Activated CD8-positive, alpha-beta memory T cell treated with anti-CD3 and anti-CD28 coated beads for 24 hours (primary cell): ENCODE measurements at regions not wholly inside any gene's neighbourhood (a gene's known extent, or its start where the extent isn't known, plus 50 kb on each side); places are given as distances from the start of the nearest gene placed in this dataset.

ENCODE experiments used
- DNase-seq: peaks from one replicate; pipeline ENCODE4 v3.0.0-alpha.2; 2020

DNA sequence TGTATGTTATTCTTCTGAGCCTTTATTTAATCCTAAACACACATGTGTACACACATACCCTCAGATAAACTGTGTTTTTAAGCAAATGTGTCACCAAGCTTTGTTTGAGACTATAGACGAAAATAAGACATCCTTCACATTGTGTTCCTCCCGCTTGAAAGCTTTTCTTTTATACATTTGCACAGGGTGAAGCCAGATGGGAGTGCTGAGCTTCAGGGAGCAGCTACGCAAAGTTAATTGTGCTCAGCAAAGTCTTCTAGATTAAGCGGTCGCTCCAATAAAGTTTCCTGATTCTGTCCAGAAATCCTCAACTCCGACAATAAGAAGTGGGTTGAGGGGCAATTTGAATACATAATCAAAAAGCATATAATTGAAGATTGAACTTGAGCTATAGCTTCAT, 117.2 kb upstream of the ARGLU1 start:
- DNase-seq: no peak

DNA sequence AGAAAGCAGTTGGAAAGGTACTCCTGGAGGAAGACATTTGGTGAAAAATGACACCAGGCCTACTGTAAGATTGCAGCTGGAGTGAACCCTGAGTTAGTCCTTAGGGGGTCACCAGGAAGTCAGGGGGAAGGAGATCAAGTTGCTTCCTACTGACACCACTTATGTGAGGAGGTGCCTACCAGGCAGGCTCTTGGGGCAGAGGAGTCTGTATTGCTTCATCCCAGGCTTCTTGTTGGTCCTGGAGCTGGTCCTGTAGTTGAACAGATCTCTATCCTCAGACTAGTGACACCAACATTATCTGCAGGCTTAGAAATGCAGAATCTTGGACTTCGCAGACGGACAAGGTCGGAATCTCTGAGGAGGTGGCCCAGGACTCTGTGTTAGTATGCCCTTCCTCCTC, 116.0 kb upstream of the ARGLU1 start:
- no peak for DNase-seq

DNA sequence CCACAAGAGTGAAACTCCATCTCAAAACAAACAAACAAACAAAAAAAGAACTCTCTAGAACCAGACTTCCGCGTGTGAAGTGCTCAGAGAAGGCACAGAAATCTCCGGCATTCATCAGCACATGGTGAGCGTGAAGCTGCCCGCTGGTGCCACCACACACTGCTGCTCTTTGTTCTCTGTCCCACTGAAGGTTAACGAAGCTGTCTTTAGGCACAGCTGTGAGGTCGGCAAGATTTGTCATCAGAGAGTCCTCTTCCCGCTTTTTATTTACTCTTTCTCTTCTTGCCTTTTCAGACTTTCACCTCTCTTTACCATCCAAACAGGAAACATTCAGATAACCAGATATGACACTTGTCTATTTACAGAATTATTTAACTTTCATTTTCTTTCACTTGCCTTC, 115.2 kb upstream of the ARGLU1 start:
- DNase-seq: no peak

DNA sequence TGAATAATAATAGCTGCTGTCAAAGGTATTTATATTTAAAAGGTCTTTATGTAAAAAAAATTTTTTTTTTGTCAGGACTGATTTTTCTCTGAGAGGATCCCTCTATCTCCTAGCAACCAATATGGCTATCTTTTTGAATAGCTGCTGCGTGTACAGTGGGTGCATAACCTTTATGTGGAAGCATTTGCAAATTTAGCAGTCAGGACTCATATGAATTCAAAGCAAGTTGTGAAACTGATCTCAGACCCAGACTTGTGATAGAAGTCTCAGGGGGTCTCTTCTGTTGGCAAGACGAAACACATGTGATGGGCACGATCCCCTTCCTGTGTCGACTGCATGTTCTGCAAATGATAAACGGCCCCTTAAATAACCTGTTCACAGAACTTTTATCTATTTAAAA, 114.1 kb upstream of the ARGLU1 start:
- DNase-seq: no peak

DNA sequence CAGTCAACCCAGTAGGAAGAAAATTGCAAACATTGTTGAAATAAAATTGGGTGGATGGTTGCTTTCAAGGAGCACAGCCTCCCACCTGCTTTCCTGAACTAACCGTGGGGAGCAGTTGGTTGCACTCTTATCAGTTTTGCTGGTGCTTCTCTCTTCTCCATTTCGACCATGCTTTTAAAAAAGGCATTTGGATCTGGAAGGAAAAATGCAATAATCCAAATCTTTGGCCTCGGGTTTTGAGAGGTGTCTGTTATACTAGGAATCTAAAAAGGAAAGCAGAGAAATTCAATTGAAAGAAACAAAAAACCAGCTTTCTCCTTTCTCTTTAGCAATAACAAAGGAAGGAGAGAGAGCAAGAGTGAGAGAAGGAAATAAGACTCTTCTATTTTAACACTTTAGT, 113.6 kb upstream of the ARGLU1 start:
- no peak for DNase-seq

DNA sequence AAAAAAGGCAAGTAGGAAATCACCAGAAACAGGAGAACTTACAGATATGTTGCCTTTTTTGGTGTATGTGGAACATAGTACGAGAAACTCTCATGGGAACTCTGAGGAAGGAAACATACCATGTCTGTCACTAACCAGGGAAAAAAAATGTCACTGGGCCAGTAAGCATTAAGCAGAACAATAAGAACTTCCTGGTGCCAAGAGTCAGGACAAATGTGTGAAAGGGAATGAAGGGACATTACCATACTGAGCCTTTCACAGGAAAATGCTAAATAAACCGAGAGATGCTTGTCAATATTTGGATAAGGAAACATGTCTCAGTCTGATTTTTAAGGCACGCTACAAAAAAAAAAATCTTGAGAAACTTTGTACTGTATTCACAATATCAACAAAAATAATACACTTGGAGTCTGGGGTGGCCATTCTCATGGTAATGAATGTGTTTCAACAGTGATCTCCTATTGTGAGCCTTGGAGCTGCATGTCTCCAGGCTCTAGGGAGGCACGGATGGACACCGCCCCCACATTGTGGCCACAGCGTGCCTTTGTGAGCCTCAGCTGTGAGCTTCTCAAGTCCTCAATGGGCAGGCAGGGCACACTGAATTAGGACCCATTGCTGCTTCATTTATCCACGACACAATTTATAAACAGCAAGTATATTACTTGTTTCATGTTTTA, 113.0 kb upstream of the ARGLU1 start:
- no peak for DNase-seq

DNA sequence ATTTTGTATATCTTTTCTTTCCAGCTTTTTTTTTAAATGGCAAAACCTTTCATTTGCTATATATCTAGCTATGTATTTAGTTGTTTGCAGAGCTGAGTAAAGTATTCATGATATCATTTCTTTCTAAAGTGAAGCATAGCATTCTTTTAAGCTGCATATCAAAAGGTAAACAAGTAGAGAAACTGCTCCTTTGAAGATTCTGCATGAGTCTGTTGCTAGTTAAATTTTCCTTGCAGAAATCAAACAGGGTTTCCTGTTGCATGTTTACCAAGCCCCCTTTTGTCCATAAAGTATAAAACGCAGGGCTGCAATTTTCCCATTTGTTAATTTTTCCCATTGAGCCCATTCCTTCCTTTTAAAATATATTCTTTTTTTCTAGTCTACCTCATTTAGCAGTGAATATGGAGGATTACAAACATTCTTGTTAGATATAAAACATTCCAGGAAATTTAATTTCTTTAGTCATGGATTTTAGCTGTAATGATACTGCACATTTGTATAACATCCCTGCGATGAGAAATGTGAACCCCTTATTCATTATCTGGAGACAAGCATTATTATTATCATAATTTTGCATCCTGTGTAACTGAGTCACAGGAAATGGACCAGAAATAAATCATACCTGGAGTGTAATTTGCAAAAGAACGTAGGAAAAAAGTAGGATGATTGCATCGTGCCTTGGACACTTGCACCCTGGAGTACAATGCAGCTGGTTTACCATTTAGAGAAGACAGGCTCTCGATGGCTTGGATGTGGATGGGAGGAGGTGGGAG, 110.9 kb upstream of the ARGLU1 start:
- no peak for DNase-seq

DNA sequence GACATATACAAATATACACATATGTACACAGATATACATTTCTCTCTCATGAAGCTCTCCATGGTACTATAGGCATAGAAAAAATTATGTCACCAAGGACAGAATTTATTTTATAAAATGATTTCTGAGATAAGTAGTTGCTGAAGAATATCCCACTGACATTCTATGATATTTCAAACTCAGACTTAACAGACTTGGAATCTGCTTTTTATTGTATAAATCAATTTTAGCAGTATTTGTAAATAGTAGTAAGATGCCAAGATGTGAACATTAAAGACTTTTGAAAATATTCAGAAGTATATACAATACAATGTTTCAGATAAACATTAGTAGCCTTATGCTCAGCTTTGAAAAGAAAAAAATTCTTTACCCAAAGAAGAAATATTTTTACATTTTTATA, 107.4 kb upstream of the ARGLU1 start:
- DNase-seq: no peak

DNA sequence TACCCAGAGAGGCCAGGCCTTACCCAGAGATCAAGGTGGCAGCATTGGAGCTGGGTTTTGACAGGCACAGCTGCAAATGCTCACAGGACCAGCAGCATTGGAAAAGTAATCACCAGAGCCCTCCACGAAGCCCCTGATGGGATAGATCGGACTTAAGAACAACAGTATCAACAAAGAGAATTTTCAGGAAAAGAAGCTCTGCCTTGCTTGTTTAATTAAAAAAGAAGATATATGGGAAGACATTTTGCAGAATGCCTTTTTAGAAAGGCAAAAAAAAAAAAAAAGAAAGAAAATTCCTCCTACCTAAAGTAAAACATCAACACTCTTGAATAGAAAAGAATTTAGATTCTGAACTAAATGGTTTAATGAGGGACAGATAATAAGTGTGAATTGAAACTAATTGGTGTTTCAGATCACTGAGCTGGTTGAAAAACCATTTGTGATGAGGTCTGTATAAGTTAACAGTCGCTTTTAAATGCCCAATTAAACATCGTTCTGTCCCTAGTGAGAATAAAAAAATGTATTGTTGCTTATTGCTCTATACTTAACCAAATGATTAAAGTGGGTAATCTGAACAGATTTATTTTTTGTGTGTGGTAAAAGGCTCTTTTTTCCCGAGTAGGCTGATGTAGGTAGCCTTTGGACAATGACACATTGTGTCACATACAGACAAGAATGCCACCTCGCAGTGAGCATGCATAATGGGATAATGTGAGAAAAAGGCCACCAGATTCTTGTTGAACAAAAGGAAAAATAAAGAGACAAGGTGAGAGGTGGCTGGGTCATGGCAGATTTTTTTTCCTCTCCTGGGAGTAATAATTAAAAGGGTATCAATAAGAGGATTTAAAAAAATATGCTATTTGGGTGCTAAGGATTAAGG, 93.0 kb upstream of the ARGLU1 start:
- no peak for DNase-seq

DNA sequence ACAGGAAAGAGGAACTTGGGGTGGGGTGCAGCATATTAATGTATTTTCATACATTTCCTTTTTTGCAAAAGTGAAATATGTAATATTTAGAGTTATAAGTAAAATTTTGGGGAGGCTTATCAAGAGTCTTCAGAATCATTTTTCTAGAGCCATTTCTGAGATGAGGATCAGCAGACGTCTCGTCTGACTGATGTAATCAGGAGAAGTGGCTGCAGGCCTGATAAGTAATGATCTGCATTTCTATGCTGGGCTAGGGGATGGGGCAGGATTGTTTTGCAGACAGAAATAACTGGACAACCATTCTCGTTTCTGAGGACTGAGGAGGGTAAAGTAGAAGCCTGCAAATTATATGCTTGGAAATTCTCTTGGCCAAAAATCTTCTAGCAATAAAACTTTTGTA, 89.2 kb upstream of the ARGLU1 start:
- DNase-seq: no peak

DNA sequence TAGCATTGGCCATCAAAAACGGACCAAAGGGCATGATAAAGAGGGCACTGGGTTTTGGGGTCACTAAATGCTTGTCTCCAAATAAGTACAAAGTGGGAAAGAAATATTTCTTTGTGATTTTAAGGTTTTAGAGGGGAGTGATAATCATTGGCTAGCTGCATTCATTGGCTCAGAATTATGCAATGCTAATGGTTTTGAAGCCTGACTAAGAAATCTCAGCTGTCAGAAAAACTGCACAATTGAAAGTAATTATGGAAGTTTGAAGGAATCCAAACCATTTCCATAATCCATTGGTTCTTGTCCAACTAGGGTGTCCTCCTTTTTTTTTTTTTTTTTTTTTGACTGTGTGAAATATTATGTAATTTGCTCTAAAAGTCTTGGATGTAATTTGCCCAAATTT, 88.2 kb upstream of the ARGLU1 start:
- DNase-seq: no peak

DNA sequence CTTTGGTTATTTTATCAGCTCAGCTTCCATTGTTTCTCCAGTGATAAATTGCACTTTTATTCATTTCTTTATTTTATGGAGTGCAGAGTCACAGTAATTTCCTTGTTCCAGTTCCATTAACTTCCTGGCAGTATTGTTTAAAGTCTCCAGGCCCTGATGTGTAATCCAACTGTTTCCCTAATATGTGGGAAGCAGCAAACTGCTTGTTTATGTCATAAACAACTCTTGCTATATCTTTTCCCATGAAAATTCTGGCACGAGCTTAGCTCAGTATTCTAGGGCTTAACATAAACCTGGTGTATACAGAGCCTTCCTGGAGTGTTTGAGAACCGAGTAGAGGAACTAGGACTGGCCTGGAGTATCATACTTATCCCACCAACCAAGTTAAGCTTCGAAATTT, 83.5 kb upstream of the ARGLU1 start:
- no peak for DNase-seq

DNA sequence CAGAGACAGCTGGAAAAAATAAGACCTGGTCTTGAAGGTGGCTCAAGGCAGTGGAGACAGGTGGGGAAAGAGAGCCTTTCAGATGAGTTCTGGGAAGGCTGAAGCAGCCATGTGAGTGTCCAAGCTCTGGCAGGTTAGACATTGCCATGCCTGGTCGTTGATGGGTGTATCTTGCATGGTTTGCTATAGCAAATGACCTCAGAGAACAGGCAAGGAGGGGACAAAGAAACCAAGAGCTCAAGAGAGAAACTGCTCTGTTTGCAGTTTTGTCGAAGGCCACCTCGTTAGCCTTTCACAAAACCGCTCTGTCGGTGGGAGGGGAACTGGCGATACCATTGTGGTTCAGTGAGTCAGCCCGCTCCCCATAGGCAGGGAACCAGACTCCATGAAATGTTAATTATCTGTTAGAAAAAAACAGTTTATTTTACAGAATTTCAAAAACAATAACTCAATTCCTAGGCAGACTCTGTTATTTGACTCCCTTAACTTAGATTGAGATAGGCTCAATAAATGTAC, 82.8 kb upstream of the ARGLU1 start:
- no peak for DNase-seq

DNA sequence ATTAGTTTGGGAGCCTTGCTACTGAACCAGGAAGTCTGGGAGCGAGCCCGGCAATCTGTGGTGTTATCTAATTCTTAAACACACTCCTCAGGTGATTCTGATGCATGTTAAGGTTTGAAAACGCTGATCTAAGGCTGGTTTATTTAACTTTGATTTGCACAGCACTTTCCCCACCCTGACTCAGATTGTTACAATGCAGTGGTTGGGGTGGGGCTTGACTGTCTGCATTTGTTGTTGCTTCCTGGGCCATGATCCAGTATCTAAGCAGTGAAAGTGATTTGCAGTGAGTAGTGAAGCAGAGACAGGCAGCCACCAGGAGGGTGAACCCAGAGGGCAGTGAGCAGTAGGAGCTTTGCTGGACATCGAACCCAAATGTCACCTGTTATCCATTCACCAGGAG, 81.6 kb upstream of the ARGLU1 start:
- no peak for DNase-seq

DNA sequence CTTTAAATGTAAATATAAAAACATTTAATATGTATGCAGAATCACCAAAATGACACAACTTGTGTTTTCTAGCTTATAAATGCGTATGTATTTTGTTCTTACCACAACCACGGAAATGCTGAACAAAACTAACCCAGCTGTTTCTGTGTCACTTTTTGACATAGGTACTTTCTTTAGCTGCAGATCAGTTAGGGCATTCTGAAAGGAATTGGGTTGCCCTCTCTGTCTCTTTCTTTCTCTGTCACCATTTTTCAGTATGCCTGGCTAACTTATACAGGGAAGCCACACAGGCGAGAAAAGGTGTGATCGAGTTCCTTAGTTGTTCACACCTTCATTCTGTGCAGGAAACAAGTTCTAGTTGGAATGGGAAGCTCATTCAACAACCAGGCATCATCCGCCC, 72.6 kb upstream of the ARGLU1 start:
- DNase-seq: no peak

DNA sequence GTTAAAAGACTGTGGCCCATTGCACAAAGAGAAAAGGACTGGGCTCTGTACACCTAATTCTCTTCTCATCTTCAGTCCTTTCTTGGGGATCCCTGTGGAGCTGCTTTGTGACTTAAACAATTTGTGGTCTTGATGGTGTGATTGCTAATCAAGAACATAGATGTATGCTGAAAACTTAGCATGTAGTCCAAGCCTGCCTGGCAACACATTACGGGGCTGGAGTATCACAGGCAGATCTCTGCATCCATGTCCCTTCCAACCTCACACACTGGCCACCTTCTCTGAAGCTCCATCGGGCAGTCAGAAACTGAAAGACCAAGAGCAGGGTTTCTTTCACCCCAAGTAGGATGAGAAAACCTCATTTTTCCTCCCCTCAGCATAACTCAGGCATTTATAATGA, 69.6 kb upstream of the ARGLU1 start:
- no peak for DNase-seq

DNA sequence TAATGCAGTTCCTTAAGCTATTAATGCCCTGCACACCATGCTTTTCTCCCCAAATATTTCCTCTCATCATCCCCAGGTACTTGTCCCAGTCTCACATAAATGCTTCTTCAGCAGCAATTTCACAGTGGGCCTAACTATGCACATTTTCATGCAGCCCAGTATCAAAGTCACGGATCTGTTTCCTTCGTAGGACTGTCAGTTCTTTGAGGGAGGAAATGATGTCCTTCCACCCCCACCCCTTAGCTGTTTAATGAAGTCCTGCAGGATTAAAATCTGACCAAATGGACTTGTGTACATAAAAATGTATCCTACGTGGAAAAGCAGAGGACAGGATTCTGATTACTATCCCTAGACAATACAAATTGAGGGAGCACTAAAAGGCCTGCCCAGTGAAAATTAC, 68.6 kb upstream of the ARGLU1 start:
- DNase-seq: no peak

DNA sequence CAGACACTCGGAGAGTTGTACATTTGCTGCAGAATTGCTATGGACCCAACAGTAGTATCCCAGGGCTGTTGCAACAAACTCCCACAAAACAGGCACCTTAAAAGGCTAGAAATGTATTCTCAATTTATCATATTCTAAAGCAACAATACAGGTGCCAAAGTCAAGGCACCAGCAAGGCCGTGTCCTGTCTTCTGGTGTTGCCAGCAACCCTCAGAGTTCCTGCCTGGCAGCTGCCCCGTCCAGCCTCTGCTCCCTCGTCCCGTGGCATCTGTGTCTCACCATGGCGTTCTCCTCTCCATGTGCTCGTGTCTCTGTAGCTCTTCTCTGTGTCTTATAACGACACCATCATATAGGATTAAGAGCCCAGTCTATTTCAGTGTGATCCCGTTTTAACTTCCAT, 67.7 kb upstream of the ARGLU1 start:
- DNase-seq: no peak

DNA sequence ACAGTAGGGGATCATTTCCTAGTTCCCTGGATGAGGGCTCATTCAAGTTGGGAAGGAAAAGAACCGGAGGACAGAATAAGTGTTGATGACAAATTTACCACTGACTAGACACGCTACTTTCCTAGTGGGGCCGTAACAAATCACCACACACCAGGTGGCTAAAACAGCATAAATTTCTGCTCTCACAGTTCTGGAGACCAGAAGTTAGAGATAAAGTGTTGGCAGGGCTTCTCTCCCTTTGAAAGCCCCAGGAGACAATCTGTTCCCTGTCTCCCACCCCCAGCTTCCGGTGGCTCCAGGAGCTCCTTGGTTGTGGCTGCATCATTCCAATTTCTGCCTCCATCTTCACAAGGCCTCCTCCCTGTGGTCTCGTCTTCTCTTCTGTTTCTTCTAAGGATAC, 65.4 kb upstream of the ARGLU1 start:
- DNase-seq: no peak

DNA sequence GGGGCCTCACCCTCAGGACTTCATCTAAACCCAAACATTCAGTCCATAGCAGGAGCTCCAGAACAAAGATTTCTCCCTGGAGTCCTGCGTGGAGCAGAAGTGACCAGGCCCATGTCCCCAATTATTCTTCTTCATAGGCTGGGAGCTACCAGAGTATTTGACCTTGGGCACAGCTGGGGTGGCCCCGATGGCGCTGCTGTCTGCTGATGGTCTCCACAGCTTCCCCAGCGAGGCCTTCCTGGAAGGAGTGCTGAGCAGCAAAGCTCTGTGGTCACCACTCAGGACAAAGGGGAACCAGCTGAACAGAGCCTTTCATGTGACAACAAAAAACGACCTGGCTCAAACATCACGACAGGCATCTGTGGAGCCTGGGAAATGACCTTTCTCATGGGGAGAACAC, 62.7 kb upstream of the ARGLU1 start:
- DNase-seq: no peak

DNA sequence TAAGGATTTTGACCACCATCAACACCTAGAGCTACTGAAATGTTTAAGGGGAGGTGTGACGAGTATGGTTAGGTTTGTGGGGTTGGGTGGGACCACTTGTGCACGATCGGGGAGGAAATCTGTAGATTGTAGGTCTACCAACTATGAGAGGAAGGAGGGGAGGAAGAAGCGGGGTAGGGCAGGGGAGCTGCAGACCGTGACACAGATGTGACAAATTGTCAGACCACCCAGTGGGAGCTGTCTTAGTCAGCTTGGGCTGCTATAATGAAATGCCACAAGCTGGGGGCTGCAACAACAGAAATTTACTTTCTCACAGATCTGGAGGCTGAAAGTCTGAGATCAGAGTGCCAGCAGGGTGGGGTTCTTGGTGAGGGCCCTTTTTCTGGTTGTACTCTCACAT, 62.2 kb upstream of the ARGLU1 start:
- DNase-seq: no peak

DNA sequence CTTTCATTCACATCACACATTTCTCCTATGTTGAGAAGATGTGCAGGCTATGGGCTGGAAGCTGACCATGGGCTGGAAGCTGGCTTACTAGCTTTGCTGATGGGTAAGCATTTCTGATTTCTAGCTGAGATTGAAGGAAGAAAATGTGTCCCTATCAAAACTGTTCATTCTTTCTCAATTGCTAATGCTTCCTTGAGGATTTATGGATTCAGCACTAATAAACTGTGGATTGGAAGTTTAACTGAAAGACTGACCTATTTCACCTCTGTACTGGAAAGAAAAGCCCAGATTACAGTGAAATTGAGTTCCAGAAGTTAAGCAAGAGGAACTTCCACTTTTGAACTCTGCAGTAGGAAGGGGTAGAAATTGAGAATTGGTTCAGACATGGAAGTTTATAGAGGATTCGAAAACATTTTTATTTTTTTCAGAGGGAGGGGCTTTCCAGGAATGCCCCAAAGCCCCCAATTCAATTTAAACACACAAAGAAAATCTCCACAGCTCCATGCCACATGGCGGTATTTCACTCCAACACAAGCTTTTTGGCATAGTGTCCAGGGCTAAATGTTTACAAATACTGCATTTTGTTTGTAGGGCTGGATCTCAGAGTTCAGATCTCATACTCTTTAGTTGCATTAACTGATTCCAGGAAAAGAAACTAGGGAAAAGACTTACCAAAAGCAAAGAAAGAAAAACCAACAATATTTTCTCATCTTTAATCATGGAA, 61.2 kb upstream of the ARGLU1 start:
- DNase-seq: no peak

DNA sequence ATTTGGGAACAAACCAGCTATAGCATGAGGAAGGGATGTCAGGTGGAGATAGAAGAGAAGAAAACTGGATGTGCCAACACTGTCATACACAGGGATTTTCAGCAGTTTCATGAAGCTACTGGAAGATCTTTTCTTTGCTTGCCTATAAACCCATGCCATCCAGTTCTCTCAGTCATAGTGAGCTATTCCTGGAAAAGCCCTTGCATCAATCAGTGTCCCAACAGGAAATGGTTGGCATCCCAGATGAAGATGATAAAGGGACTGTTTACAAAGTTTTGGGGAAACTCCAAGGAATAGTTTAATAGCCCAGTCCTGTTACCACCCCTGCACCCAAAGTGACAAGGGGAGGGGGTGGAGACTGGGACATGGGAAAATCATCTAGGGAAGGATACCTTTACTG, 58.5 kb upstream of the ARGLU1 start:
- no peak for DNase-seq
